HEK293 (cell line): ENCODE measurements at regions not wholly inside any gene's neighbourhood (a gene's known extent, or its start where the extent isn't known, plus 50 kb on each side); places are given as distances from the start of the nearest gene placed in this dataset.

Experiments used
- CTCF ChIA-PET: fragments of 350-600 bp; formaldehyde crosslinking; extraction: SDS; loops from one replicate; lab custom pipeline; 2021; ENCODE audit warnings: antibody characterized with exemption; lab: Yijun Ruan, JAX
- POLR2A ChIA-PET: fragments of 300-600 bp; formaldehyde crosslinking; extraction: SDS; loops from one replicate; lab custom pipeline; 2020; ENCODE audit warnings: antibody characterized with exemption, inconsistent platforms; lab: Yijun Ruan, JAX
- H3K27ac ChIP-seq: fragments of 200-500 bp; sonication (Bioruptor generic); 2 replicates; pipeline ENCODE4 v1.5.1; 2014; ENCODE audit warnings: low read depth, low read length, control low read depth, inconsistent platforms; ENCODE audit errors: extremely low read depth
- H3K36me3 ChIP-seq, 2 experiments: fragments of 200-500 bp in 1 of 2; sonication (Bioruptor generic) in 1 of 2; 1 replicate in 1 of 2; 2 replicates in 1 of 2; pipeline ENCODE4 v1.5.1; 2014 to 2017; ENCODE audit warnings: inconsistent platforms in 2 of 2, low read length in 2 of 2; ENCODE audit not compliant: control insufficient read depth in 2 of 2, insufficient read depth in 1 of 2
- H3K4me1 ChIP-seq: fragments of 200-500 bp; sonication (Bioruptor generic); 2 replicates; pipeline ENCODE4 v1.5.1; 2014; ENCODE audit warnings: mild to moderate bottlenecking, low read length, inconsistent platforms; ENCODE audit not compliant: control insufficient read depth, insufficient read depth
- H3K4me3 ChIP-seq: 2 replicates; pipeline ENCODE4 v1.5.1; 2011; ENCODE audit warnings: low read depth, mild to moderate bottlenecking, control low read depth, low read length, moderate library complexity
- H3K9me3 ChIP-seq: fragments of 200-500 bp; sonication (Bioruptor generic); 2 replicates; pipeline ENCODE4 v1.5.1; 2014; ENCODE audit warnings: low read depth, low read length, inconsistent platforms; ENCODE audit not compliant: control insufficient read depth, insufficient read depth
- CTCF ChIP-seq: fragments of 450-650 bp; formaldehyde crosslinking; IDR thresholded peaks from 2 replicates; pipeline ENCODE4 v1.5.1; 2016; ENCODE audit warnings: missing biosample characterization, missing genetic modification characterization
- FEZF1 ChIP-seq: fragments of 450-650 bp; formaldehyde crosslinking; IDR thresholded peaks from 2 replicates; pipeline ENCODE4 v1.5.1; 2016; ENCODE audit warnings: missing biosample characterization, missing genetic modification characterization
- GLIS1 ChIP-seq: fragments of 450-650 bp; formaldehyde crosslinking; IDR thresholded peaks from 2 replicates; pipeline ENCODE4 v1.5.1; 2016; ENCODE audit warnings: missing biosample characterization, missing genetic modification characterization
- PATZ1 ChIP-seq: fragments of 450-650 bp; formaldehyde crosslinking; IDR thresholded peaks from 2 replicates; pipeline ENCODE4 v1.5.1; 2016; ENCODE audit warnings: missing biosample characterization, missing genetic modification characterization
- PRDM2 ChIP-seq: fragments of 450-650 bp; formaldehyde crosslinking; IDR thresholded peaks from 2 replicates; pipeline ENCODE4 v1.5.1; 2016; ENCODE audit warnings: missing biosample characterization, missing genetic modification characterization, borderline replicate concordance
- SCRT1 ChIP-seq: fragments of 450-650 bp; formaldehyde crosslinking; IDR thresholded peaks from 2 replicates; pipeline ENCODE4 v1.5.1; 2016; ENCODE audit warnings: missing biosample characterization, missing genetic modification characterization, borderline replicate concordance
- ZBTB6 ChIP-seq: fragments of 450-650 bp; formaldehyde crosslinking; IDR thresholded peaks from 2 replicates; pipeline ENCODE4 v1.5.1; 2017; ENCODE audit warnings: missing biosample characterization, missing genetic modification characterization
- ZFP3 ChIP-seq: fragments of 450-650 bp; formaldehyde crosslinking; IDR thresholded peaks from 2 replicates; pipeline ENCODE4 v1.5.1; 2016; ENCODE audit warnings: low read depth, missing biosample characterization, missing genetic modification characterization
- ZNF146 ChIP-seq: fragments of 450-650 bp; formaldehyde crosslinking; IDR thresholded peaks from 2 replicates; pipeline ENCODE4 v1.5.1; 2016; ENCODE audit warnings: missing biosample characterization, missing genetic modification characterization
- ZNF2 ChIP-seq: fragments of 450-650 bp; formaldehyde crosslinking; IDR thresholded peaks from 2 replicates; pipeline ENCODE4 v1.5.1; 2016; ENCODE audit warnings: missing biosample characterization, missing genetic modification characterization
- ZNF214 ChIP-seq: fragments of 450-650 bp; formaldehyde crosslinking; IDR thresholded peaks from 2 replicates; pipeline ENCODE4 v1.5.1; 2017; ENCODE audit warnings: missing biosample characterization, mild to moderate bottlenecking, missing genetic modification characterization, borderline replicate concordance
- ZNF239 ChIP-seq: fragments of 450-650 bp; formaldehyde crosslinking; IDR thresholded peaks from 2 replicates; pipeline ENCODE4 v1.5.1; 2016; ENCODE audit warnings: missing biosample characterization, missing genetic modification characterization
- ZNF24 ChIP-seq: fragments of 450-650 bp; formaldehyde crosslinking; IDR thresholded peaks from 2 replicates; pipeline ENCODE4 v1.5.1; 2016; ENCODE audit warnings: missing biosample characterization, missing genetic modification characterization
- ZNF311 ChIP-seq: fragments of 450-650 bp; formaldehyde crosslinking; IDR thresholded peaks from 2 replicates; pipeline ENCODE4 v1.5.1; 2017; ENCODE audit warnings: missing biosample characterization, missing genetic modification characterization, borderline replicate concordance
- ZNF341 ChIP-seq: fragments of 450-650 bp; formaldehyde crosslinking; IDR thresholded peaks from 2 replicates; pipeline ENCODE4; 2016; ENCODE audit warnings: low read depth, missing biosample characterization, missing genetic modification characterization
- ZNF514 ChIP-seq: fragments of 450-650 bp; formaldehyde crosslinking; IDR thresholded peaks from 2 replicates; pipeline ENCODE4 v1.5.1; 2016; ENCODE audit warnings: missing biosample characterization, missing genetic modification characterization
- ZNF548 ChIP-seq: fragments of 450-650 bp; formaldehyde crosslinking; IDR thresholded peaks from 2 replicates; pipeline ENCODE4 v1.5.1; 2016; ENCODE audit warnings: missing biosample characterization, missing genetic modification characterization
- ZNF623 ChIP-seq: fragments of 450-650 bp; formaldehyde crosslinking; IDR thresholded peaks from 2 replicates; pipeline ENCODE4 v1.5.1; 2016; ENCODE audit warnings: missing biosample characterization, missing genetic modification characterization
- ZNF664 ChIP-seq: fragments of 450-650 bp; formaldehyde crosslinking; IDR thresholded peaks from 2 replicates; pipeline ENCODE4 v1.5.1; 2016; ENCODE audit warnings: missing biosample characterization, missing genetic modification characterization
- ZNF707 ChIP-seq: fragments of 450-650 bp; formaldehyde crosslinking; IDR thresholded peaks from 2 replicates; pipeline ENCODE4 v1.5.1; 2016; ENCODE audit warnings: missing biosample characterization, missing genetic modification characterization
- ZSCAN4 ChIP-seq: fragments of 450-650 bp; formaldehyde crosslinking; IDR thresholded peaks from 2 replicates; pipeline ENCODE4 v1.5.1; 2017; ENCODE audit warnings: missing biosample characterization, missing genetic modification characterization
- TF ChIP-seq, protein P1 (sequence below): fragments of 450-650 bp; formaldehyde crosslinking; IDR thresholded peaks from 2 replicates; pipeline ENCODE4 v1.5.1; 2016; ENCODE audit warnings: missing biosample characterization, missing genetic modification characterization, borderline replicate concordance

DNA sequence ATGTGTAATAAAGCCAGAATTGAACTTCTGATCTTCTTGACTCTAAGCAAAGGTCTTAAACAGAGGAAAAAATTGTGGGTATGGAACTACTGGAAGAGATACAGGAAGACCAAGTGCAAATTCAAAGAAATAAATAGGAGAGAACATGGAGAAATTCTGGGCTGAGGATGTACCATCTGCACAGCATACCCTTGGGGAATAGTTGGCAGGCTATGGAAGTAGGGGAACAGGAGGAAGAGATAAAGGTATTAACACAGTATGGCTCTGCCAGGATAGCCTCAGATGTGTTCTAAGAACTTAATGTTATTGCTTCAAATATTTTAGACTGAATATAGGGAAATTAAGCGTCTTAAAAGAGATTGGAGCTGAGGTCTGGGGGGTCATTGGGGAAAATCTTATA, 485.4 kb downstream of the CNTN3 start:
- ChIA-PET CTCF (no interaction called here), POLR2A (no interaction called here)
- Histone ChIP-seq H3K4me3 (no peak overlapping the region), H3K27ac (no peak overlapping the region), H3K9me3 (no peaks in the 10 kb centered on the region), H3K4me1 (no peaks in the 10 kb centered on the region), H3K36me3 (no peaks in the 10 kb centered on the region)
- TF ChIP-seq ZNF311 (tag by site-specific recombination) (no peak), ZNF214 (tag by site-specific recombination) (no peak), PRDM2 (tag by site-specific recombination) (no peak), SCRT1 (tag by site-specific recombination) (no peak), ZSCAN4 (no peak), ZNF2 (tag by site-specific recombination) (no peak), CTCF (tag by site-specific recombination) (no peak), ZBTB6 (tag by site-specific recombination) (no peak), ZNF548 (no peak), ZNF239 (no peak), ZNF146 (tag by site-specific recombination) (no peak), ZNF623 (no peak), ZNF514 (tag by site-specific recombination) (no peak), ZNF664 (tag by site-specific recombination) (no peak)

DNA sequence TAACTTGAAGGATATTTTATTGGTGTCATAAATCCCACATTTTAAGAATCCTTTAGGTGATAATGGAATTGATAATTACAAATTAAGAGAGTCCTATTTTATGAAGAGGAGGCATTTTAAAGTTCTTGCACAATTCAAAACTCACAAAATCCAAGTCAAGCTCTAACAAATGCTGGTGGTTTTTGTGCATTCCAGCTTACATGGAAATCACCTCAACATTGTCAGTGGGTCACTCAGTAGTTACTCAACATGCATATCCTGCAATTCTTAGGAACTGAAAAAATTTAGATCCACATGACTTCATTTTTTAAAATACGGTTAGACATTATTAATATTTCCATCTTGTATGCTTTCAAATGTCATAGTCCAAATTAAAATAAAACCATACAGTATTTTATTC, 487.2 kb downstream of the CNTN3 start:
- H3K4me1 ChIP-seq: no peaks in the 10 kb centered on the region
- H3K4me3 ChIP-seq: no peak overlapping the region
- ChIA-PET POLR2A (no interaction called here), CTCF (no interaction called here)
- no peaks in the 10 kb centered on the region for H3K36me3 ChIP-seq
- no peaks in the 10 kb centered on the region for H3K9me3 ChIP-seq
- no peak overlapping the region for H3K27ac ChIP-seq
- TF ChIP-seq PATZ1 (tag by site-specific recombination) (no peak), ZNF2 (tag by site-specific recombination) (no peak), GLIS1 (tag by site-specific recombination) (no peak), ZNF548 (no peak), ZNF707 (tag by site-specific recombination) (no peak), FEZF1 (tag by site-specific recombination) (no peak), ZNF24 (tag by site-specific recombination) (no peak), ZNF341 (no peak), ZFP3 (tag by site-specific recombination) (no peak)
- TF ChIP-seq, protein P1, sequence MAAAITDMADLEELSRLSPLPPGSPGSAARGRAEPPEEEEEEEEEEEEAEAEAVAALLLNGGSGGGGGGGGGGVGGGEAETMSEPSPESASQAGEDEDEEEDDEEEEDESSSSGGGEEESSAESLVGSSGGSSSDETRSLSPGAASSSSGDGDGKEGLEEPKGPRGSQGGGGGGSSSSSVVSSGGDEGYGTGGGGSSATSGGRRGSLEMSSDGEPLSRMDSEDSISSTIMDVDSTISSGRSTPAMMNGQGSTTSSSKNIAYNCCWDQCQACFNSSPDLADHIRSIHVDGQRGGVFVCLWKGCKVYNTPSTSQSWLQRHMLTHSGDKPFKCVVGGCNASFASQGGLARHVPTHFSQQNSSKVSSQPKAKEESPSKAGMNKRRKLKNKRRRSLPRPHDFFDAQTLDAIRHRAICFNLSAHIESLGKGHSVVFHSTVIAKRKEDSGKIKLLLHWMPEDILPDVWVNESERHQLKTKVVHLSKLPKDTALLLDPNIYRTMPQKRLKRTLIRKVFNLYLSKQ (tag by site-specific recombination): no peak
